GM19397 (cell line): ENCODE measurements at regions not wholly inside any gene's neighbourhood (a gene's known extent, or its start where the extent isn't known, plus 50 kb on each side); places are given as distances from the start of the nearest gene placed in this dataset.

Source experiments
- ATAC-seq: cut with Tn5 transposase; IDR thresholded peaks from one replicate; pipeline ENCODE4 v1.9.1; 2021; ENCODE audit warnings: mild to moderate bottlenecking, moderate library complexity; ENCODE audit not compliant: unreplicated experiment

- no peak for ATAC-seq
These were observed 601.1 kb downstream of the USP25 start for GRCh38 chr21:16330908-16331268.

- ATAC-seq = no peak
These were observed 607.5 kb downstream of the USP25 start for GRCh38 chr21:16337266-16337665.

GRCh38 chr21:16342932-16343331 lies 613.1 kb downstream of the USP25 start:
- no peak for ATAC-seq

- no peak for ATAC-seq
These were observed 614.0 kb downstream of the USP25 start for GRCh38 chr21:16343776-16344175.

- no peak for ATAC-seq
These were observed 616.0 kb downstream of the USP25 start for GRCh38 chr21:16345757-16346156.

- no peak for ATAC-seq
These were observed 617.4 kb downstream of the USP25 start for GRCh38 chr21:16347223-16347622.

- no peak for ATAC-seq
These were observed 624.0 kb downstream of the USP25 start for GRCh38 chr21:16353764-16354163.

- no peak for ATAC-seq
These were observed 628.2 kb downstream of the USP25 start for GRCh38 chr21:16357994-16358393.

- no peak for ATAC-seq
These were observed 629.0 kb downstream of the USP25 start for GRCh38 chr21:16358784-16359183.

GRCh38 chr21:16363100-16363499 lies 633.3 kb downstream of the USP25 start:
- no peak for ATAC-seq

- ATAC-seq = no peak
These were observed 633.7 kb downstream of the USP25 start for GRCh38 chr21:16363518-16363917.

GRCh38 chr21:16366207-16366606 lies 636.4 kb downstream of the USP25 start:
- ATAC-seq = no peak

- ATAC-seq = no peak
These were observed 637.3 kb downstream of the USP25 start for GRCh38 chr21:16367079-16367478.

GRCh38 chr21:16370186-16370585 lies 640.4 kb downstream of the USP25 start:
- no peak for ATAC-seq

- no peak for ATAC-seq
These were observed 642.8 kb downstream of the USP25 start for GRCh38 chr21:16372586-16372985.

GRCh38 chr21:16376673-16377072 lies 646.9 kb downstream of the USP25 start:
- ATAC-seq = no peak

- ATAC-seq = no peak
These were observed 647.4 kb downstream of the USP25 start for GRCh38 chr21:16377120-16377658.

GRCh38 chr21:16377857-16378256 lies 648.1 kb downstream of the USP25 start:
- no peak for ATAC-seq

GRCh38 chr21:16378525-16378924 lies 648.7 kb downstream of the USP25 start:
- ATAC-seq = no peak

- ATAC-seq = no peak
These were observed 658.5 kb downstream of the USP25 start for GRCh38 chr21:16388291-16388690.

- ATAC-seq = no peak
These were observed 659.3 kb downstream of the USP25 start for GRCh38 chr21:16388911-16389560.

GRCh38 chr21:16389643-16390042 lies 659.9 kb downstream of the USP25 start:
- ATAC-seq = no peak

GRCh38 chr21:16395285-16395684 lies 665.5 kb downstream of the USP25 start:
- no peak for ATAC-seq
